Neural cell (in vitro differentiated cells): ENCODE measurements at regions not wholly inside any gene's neighbourhood (a gene's known extent, or its start where the extent isn't known, plus 50 kb on each side); places are given as distances from the start of the nearest gene placed in this dataset.

Experiments
- CTCF ChIP-seq: fragments of 450-650 bp; IDR thresholded peaks from 2 replicates; pipeline ENCODE4 v1.5.1; 2014; ENCODE audit warnings: antibody characterized with exemption, mild to moderate bottlenecking, moderate library complexity; ENCODE audit not compliant: poor library complexity, severe bottlenecking
- EZH2 ChIP-seq: fragments of 200-600, 300-800 bp; shearing (Covaris generic), sonication (generic); IDR thresholded peaks from 2 replicates; pipeline ENCODE4 v1.6.1; 2014; ENCODE audit warnings: antibody characterized with exemption, low read length, borderline replicate concordance, mild to moderate bottlenecking; ENCODE audit not compliant: insufficient read depth, poor library complexity, severe bottlenecking
- POLR2AphosphoS5 ChIP-seq: IDR thresholded peaks from 2 replicates; pipeline ENCODE4 v1.6.1; 2012
- RAD21 ChIP-seq: fragments of 450-650 bp; conservative IDR thresholded peaks from 2 replicates; pipeline ENCODE4 v1.6.1; 2014; ENCODE audit warnings: antibody characterized with exemption, mild to moderate bottlenecking, moderate library complexity
- REST ChIP-seq: IDR thresholded peaks from 2 replicates; pipeline ENCODE4 v1.6.1; 2012; ENCODE audit warnings: borderline replicate concordance
- TAF1 ChIP-seq: IDR thresholded peaks from 2 replicates; pipeline ENCODE4 v1.6.1; 2012; ENCODE audit warnings: low read depth

GRCh38 chrX:51435101-51435500, 61.3 kb downstream of the NUDT11 start:
- TF ChIP-seq TAF1 (no peak), RAD21 (no peak), EZH2 (no peak), POLR2AphosphoS5 (no peak), CTCF (no peak), REST (no peak)
